GF-D8 (cell line): ENCODE measurements at regions not wholly inside any gene's neighbourhood (a gene's known extent, or its start where the extent isn't known, plus 50 kb on each side); places are given as distances from the start of the nearest gene placed in this dataset.

Experiments
- DNase-seq: peaks from one replicate; lab custom pipeline; 2025; lab: John Stamatoyannopoulos, UW

- DNase-seq, result no peak
Measured at GRCh38 chr10:78830062-78830975, 238.4 kb upstream of the ZMIZ1 start.

DNA sequence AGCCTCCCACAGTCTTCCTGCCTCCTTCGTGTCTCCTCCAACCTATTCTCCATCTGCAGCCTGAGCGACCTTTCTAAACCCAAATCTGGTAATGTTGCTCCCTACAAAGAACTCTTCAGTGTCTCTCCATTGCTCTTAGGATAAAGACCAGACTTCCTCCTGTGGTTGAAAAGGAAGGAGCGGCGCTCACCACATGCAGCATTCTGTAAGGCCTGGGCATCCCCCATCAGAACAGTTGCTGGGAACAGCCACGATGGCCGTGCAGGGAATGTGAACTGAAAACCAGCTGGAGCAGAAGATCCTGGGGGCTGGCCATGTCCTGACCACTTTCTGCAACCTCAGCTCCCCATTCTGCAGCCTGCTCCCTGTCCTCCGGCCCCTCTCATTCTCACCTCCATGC lies 237.8 kb upstream of the ZMIZ1 start:
- no peak for DNase-seq

GRCh38 chr10:78831461-78831860 lies 237.3 kb upstream of the ZMIZ1 start:
- DNase-seq, result no peak

DNA sequence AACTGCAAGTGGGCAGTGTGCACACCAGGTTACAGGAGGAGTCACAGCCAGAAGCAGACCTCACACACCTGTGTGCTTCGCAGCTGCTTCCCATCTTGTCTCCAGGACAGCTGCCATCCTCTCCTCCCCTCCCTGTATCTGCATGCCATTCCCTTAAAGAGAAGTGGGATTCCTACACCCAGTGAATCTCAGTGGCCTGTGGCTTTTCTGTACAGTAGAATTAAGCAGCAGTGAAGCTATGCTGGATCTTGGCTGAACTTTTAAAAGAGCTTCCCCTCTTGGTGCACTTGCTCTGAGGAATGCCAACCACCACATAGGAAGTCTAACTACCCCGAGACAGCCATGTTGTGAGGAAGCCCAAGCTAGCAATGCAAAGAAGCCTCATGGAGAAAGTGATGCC lies 236.5 kb upstream of the ZMIZ1 start:
- DNase-seq, result no peak

GRCh38 chr10:78838141-78838657 lies 230.6 kb upstream of the ZMIZ1 start:
- DNase-seq, result no peak

DNA sequence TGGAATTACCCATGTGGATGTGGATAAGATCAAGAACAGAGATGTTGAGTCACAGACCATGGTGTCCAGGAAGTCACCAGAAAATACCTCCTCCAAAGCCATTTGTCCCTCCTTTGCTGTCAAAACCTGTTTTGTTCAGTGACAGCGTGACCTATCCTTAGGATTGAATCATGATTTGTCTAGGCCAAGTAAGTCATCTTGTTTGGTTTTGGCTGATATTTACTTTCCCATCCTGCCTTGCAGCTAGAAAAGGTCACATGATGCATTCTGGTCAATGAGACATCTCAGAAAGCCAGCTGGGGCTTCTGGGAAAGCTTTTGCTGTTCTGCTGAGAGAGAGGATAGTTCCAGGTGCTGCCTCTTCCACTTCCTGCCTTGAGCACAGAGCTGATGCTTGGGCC lies 225.3 kb upstream of the ZMIZ1 start:
- DNase-seq, result no peak

- no peak for DNase-seq
Measured at GRCh38 chr10:78844960-78845607, 223.7 kb upstream of the ZMIZ1 start.

GRCh38 chr10:78846071-78846470 lies 222.7 kb upstream of the ZMIZ1 start:
- no peak for DNase-seq

- DNase-seq, result no peak
Measured at GRCh38 chr10:78846760-78847159, 222.0 kb upstream of the ZMIZ1 start.

- DNase-seq, result no peak
Measured at GRCh38 chr10:78847485-78847884, 221.3 kb upstream of the ZMIZ1 start.

- no peak for DNase-seq
Measured at GRCh38 chr10:78849115-78849514, 219.7 kb upstream of the ZMIZ1 start.

GRCh38 chr10:78849731-78850130 lies 219.0 kb upstream of the ZMIZ1 start:
- DNase-seq, result no peak

- no peak for DNase-seq
Measured at GRCh38 chr10:78850644-78851435, 217.9 kb upstream of the ZMIZ1 start.

DNA sequence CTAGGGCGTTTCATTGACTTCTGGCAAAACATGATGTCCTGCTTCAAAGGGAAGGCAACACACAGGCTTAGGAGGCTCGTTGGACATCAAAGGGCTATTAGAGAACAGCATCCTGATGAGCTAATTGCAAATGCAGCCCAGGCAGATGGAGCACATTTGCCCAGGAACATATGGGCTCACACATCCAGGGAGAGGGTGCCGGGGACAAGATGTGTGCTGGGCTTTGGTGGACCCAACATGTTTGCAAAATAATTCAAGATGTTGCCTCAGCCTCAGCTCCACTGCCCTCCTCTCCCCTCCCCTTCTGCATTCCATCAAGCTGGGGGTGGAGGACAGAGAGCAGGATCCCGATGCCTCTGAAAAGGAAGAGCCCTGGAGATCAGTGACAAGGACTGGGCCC lies 217.1 kb upstream of the ZMIZ1 start:
- DNase-seq, result no peak

DNA sequence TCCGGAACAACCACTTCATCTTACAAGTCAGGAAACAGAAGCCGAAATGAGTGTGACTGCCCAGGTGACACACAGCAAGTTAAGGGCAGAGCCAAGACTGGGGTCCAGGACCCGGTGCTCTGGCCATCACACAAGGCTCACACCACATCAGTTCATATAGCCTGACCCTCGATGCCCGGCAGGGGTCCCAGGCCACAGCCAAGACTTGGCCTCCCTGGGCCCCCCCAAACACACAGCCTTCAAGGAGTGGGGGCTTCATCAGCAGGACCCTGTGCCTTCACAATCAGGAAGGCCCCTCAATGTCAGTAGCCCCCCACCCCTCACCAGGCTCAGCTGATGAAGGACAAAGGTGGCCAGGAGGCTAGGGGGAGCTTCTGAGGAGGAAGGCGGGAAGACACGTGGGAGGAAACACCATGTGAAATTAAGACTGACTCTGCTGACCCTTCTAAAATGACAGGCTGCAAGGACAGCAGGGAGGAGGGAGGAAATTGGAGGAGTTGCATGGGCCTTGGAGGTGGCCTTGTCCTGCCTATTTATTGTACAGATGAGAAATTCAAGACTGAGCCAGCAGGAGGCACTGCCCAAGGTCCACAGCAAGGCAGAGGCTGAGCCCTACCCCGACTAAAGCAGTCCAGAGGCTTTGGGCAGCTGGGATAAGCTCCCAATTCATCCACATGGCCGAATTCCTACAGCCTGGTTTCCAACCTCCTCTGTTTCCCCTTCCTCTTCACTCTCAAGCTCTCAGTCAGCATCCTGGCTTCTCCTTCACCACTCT lies 216.1 kb upstream of the ZMIZ1 start:
- no peak for DNase-seq

- no peak for DNase-seq
Measured at GRCh38 chr10:78853864-78854263, 214.9 kb upstream of the ZMIZ1 start.

- no peak for DNase-seq
Measured at GRCh38 chr10:78856421-78856820, 212.3 kb upstream of the ZMIZ1 start.

- no peak for DNase-seq
Measured at GRCh38 chr10:78857193-78857592, 211.6 kb upstream of the ZMIZ1 start.

- DNase-seq, result no peak
Measured at GRCh38 chr10:78859266-78859665, 209.5 kb upstream of the ZMIZ1 start.

GRCh38 chr10:78859769-78860168 lies 209.0 kb upstream of the ZMIZ1 start:
- no peak for DNase-seq

GRCh38 chr10:78860260-78860914 lies 208.4 kb upstream of the ZMIZ1 start:
- no peak for DNase-seq
